Activated CD8-positive, alpha-beta T cell treated with anti-CD3 and anti-CD28 coated beads, Interleukin-2, amount 10 ng/mL, durations not matched to agents 7 days and 5 days (primary cell): ENCODE measurements at regions not wholly inside any gene's neighbourhood (a gene's known extent, or its start where the extent isn't known, plus 50 kb on each side); places are given as distances from the start of the nearest gene placed in this dataset.
"Not testable (repeated sequence)": the region's sequence is repeated elsewhere in the genome, so short reads cannot be mapped to it uniquely, and the experiment has no call there.

Experiments
- ATAC-seq: fragments of 150-1000 bp; cut with Tn5 transposase; one replicate; pipeline ENCODE4 v1.10.0; 2021; ENCODE audit warnings: moderate library complexity
- CTCF ChIA-PET: fragments of 350-600 bp; sonication (Branson Sonifier 250); formaldehyde crosslinking; loops from one replicate; lab custom pipeline; 2021; ENCODE audit warnings: antibody characterized with exemption; lab: Charles Lee
- POLR2A ChIA-PET: fragments of 350-600 bp; sonication (Branson Sonifier 250); formaldehyde crosslinking; loops from one replicate; lab custom pipeline; 2021; ENCODE audit warnings: antibody characterized with exemption; lab: Charles Lee
- DNase-seq: peaks from one replicate; pipeline ENCODE4 v3.0.0-alpha.2; 2020
- H3K27ac Mint-ChIP-seq: one replicate; pipeline ENCODE4 v1.8.0; 2021; ENCODE audit warnings: mild to moderate bottlenecking, mixed read lengths
- H3K27me3 Mint-ChIP-seq: one replicate; pipeline ENCODE4 v1.8.0; 2021; ENCODE audit warnings: low read depth, mixed read lengths
- H3K36me3 Mint-ChIP-seq: one replicate; pipeline ENCODE4 v1.8.0; 2021; ENCODE audit warnings: low read depth, mixed read lengths
- H3K4me1 Mint-ChIP-seq: one replicate; pipeline ENCODE4 v1.8.0; 2021; ENCODE audit warnings: low read depth, mixed read lengths
- H3K4me3 Mint-ChIP-seq: one replicate; pipeline ENCODE4 v1.8.0; 2021; ENCODE audit warnings: mild to moderate bottlenecking, mixed read lengths
- H3K9me3 Mint-ChIP-seq: one replicate; pipeline ENCODE4 v1.8.0; 2022; ENCODE audit warnings: mixed read lengths; ENCODE audit not compliant: insufficient read depth

DNA sequence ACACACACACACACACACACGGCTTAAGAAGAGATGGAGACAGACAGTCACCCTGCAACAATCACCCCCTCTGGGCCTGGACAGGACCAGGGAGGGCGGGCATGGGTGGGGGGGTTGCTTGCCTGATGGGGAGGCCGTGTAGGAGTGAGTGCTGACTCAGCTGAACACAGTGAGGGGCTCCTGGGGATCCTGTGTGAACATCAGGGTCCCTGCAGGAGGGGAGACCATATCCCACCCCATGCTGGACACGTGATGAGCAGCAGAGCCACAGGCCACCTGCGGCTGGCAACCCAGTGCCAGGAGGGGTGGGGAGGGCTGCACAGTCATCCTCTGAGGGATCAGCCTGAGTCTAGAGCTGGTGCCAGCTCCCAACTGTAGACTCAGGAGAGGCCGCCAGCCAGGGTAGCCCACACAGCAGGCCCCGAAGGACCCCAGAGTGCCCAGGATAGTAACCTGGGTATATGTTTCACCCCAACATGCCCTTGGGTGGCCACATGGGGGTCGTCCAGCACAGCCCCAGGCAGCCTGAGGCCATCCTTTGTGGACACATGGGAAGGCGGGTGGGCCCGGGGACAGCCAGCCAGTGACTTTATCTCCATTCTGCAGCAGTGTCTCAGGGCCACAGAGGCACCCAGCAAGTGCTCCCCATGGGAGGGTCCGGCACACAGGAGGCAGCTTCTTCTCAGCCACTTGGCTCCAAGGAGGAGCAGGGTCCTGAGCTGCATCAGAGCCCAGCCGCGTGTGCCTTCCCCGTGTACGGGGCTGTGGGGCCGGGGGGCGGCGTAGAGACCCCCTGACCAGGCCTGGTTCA is 73.7 kb upstream of the SFSWAP start:
- Mint-ChIP-seq H3K27me3 (peaks cover 4% of the 10 kb centered on the region), H3K4me3 (no peak overlapping the region), H3K4me1 (no peaks in the 10 kb centered on the region), H3K36me3 (no peaks in the 10 kb centered on the region), H3K27ac (no peak overlapping the region), H3K9me3 (no peaks in the 10 kb centered on the region)
- CTCF ChIA-PET = no interaction called here
- DNase-seq = no peak
- POLR2A ChIA-PET = no interaction called here
- no peak for ATAC-seq

DNA sequence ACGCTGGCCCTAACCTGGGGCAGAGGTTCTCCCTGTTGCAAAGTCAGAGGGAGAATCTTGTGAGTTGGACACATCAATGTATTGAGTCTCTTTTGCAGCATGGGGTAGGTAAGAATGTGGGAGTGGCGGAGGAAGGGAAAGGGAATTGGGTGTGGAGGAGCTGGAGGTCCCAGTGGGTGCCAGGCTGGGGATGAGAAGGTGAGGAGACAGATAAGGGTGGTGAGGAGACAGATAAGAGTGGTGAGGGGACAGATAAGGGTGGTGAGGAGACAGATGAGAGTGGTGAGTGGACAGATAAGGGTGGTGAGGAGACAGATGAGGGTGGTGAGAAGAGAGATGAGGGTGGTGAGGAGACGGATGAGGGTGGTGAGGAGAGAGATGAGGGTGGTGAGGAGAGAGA is 72.9 kb upstream of the SFSWAP start:
- DNase-seq (no peak), ATAC-seq (no peak)
- no peak overlapping the region for H3K27ac Mint-ChIP-seq
- POLR2A ChIA-PET = no interaction called here
- no peaks in the 10 kb centered on the region for H3K9me3 Mint-ChIP-seq
- H3K27me3 Mint-ChIP-seq = peaks cover 4% of the 10 kb centered on the region
- no peaks in the 10 kb centered on the region for H3K4me1 Mint-ChIP-seq
- CTCF ChIA-PET = no interaction called here
- H3K36me3 Mint-ChIP-seq = no peaks in the 10 kb centered on the region
- H3K4me3 Mint-ChIP-seq = no peak overlapping the region

GRCh38 chr12:131639270-131639940 is 71.5 kb upstream of the SFSWAP start:
- no peaks in the 10 kb centered on the region for H3K36me3 Mint-ChIP-seq
- H3K4me3 Mint-ChIP-seq = no peak overlapping the region
- ChIA-PET CTCF (no interaction called here), POLR2A (no interaction called here)
- H3K27ac Mint-ChIP-seq = no peak overlapping the region
- ATAC-seq = no peak
- peaks cover 4% of the 10 kb centered on the region for H3K27me3 Mint-ChIP-seq
- DNase-seq = no peak
- H3K4me1 Mint-ChIP-seq = no peaks in the 10 kb centered on the region
- no peaks in the 10 kb centered on the region for H3K9me3 Mint-ChIP-seq

DNA sequence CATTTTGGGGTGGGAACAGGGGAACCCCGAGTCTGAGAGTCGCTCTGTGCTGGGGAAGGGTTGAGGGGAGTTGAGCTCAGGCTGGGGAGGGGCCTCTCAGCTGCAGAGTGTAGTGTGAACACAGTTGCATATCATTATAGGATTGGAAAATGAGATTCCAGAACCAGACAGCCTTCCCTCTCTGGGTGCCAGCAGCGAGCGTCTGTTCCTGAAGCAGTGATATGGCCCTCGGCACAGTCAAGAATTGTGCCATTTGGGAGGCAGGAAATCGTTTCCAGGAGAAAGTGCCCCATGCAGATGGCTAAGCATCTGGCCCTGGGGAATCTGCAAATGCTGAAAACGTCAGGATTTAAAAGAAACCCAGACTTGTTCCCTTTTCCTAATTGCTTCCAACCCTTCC is 70.4 kb upstream of the SFSWAP start:
- peaks cover 4% of the 10 kb centered on the region for H3K27me3 Mint-ChIP-seq
- no peaks in the 10 kb centered on the region for H3K4me1 Mint-ChIP-seq
- H3K27ac Mint-ChIP-seq = no peak overlapping the region
- ATAC-seq (no peak), DNase-seq (no peak)
- no peaks in the 10 kb centered on the region for H3K9me3 Mint-ChIP-seq
- POLR2A ChIA-PET = no interaction called here
- CTCF ChIA-PET = no interaction called here
- no peak overlapping the region for H3K4me3 Mint-ChIP-seq
- H3K36me3 Mint-ChIP-seq = no peaks in the 10 kb centered on the region

DNA sequence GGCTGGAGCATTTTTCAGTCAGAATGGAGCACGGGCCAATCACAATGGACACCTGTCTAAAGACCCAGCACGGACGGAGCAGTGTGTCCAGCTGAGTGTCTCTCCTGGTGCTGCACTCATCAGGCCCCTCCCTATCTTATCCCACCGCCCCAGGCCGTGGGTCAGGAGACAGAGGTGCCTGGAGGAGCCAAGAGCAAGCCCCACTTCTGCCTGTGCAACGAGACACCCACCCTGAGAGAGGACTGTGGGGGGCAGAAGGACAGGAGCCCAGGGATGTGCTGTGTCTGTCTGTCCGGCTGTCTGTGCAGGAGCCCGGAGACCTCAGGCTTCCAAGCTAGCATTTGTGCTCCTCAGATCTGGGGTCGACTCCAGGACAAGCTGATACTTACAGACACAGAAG is 69.6 kb upstream of the SFSWAP start:
- H3K4me3 Mint-ChIP-seq = no peak overlapping the region
- ATAC-seq (no peak), DNase-seq (no peak)
- peaks cover 4% of the 10 kb centered on the region for H3K27me3 Mint-ChIP-seq
- H3K9me3 Mint-ChIP-seq = no peaks in the 10 kb centered on the region
- ChIA-PET POLR2A (no interaction called here), CTCF (no interaction called here)
- H3K36me3 Mint-ChIP-seq = no peaks in the 10 kb centered on the region
- no peaks in the 10 kb centered on the region for H3K4me1 Mint-ChIP-seq
- H3K27ac Mint-ChIP-seq = no peak overlapping the region

DNA sequence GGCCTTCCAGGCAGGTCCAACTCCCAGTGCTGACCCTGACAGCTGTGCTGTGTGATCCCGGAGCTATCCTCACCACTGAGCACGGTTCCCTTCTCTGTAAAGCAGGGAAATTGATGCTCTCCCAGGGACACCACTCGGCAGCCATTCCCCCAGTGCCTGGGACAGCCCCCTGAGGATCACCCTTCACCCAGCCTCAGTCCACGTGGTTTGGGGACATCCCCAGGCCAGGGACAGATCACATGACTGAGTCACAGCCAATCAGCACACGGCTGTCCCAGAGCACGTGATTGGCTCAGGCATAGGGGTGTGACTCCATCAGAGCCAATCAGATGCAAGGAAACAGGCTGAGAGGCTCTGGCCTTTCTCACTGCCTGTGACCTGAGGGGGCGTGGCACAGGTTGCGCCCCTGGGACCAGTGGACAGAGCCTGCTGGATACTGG is 68.8 kb upstream of the SFSWAP start:
- Mint-ChIP-seq H3K4me1 (no peaks in the 10 kb centered on the region), H3K4me3 (no peak overlapping the region), H3K36me3 (no peaks in the 10 kb centered on the region), H3K9me3 (no peaks in the 10 kb centered on the region), H3K27me3 (peaks cover 4% of the 10 kb centered on the region), H3K27ac (no peak overlapping the region)
- ATAC-seq (no peak), DNase-seq (no peak)
- POLR2A ChIA-PET = no interaction called here
- CTCF ChIA-PET = no interaction called here

GRCh38 chr12:131642771-131643170 is 68.1 kb upstream of the SFSWAP start:
- no peaks in the 10 kb centered on the region for H3K4me1 Mint-ChIP-seq
- ChIA-PET CTCF (no interaction called here), POLR2A (no interaction called here)
- H3K4me3 Mint-ChIP-seq = no peak overlapping the region
- H3K27ac Mint-ChIP-seq = no peak overlapping the region
- DNase-seq = no peak
- H3K9me3 Mint-ChIP-seq = no peaks in the 10 kb centered on the region
- H3K36me3 Mint-ChIP-seq = no peaks in the 10 kb centered on the region
- H3K27me3 Mint-ChIP-seq = peaks cover 4% of the 10 kb centered on the region
- ATAC-seq = no peak

DNA sequence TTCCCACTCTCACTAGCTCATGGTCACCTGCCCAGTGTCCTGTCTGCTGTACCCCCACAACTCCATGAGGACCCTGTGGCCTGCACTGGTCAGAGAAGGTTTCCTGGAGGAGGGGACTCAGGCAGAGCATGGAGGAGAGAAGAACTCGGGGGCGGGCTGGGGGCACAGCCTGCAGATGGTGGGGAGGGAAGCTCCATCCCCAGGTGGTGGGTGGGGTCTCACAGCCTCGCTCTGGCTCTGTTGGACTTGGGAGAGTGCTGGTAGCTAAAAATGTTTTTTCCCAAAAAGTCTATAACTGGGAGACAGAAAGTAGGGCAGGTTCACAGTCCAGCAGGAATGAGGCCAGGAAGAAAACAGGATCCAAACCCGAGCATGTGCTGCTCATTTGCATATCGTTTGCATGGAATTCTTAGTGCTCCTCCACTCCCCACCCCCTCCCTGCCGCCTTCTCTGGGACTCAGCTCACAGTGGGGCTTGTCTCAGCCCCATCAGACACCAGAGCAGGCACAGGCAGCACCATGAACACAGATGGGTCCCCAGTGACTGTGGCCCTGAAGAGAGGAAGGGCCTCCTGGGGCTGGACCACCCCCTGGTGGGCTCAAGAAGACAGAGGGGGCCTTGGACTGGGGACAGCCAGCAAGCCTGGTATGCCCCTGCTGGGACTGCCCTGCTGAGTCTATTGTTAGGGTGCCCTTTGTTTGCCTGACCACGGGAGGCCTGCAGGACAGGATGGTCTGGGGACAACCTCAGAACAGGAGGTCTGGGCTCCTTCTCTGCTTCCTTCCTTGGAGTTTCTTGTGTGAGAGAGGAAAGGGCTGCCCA is 67.0 kb upstream of the SFSWAP start:
- no peaks in the 10 kb centered on the region for H3K27me3 Mint-ChIP-seq
- no peaks in the 10 kb centered on the region for H3K4me1 Mint-ChIP-seq
- H3K27ac Mint-ChIP-seq = no peak overlapping the region
- ATAC-seq = no peak
- DNase-seq = no peak
- H3K36me3 Mint-ChIP-seq = no peaks in the 10 kb centered on the region
- ChIA-PET POLR2A (no interaction called here), CTCF (no interaction called here)
- no peak overlapping the region for H3K4me3 Mint-ChIP-seq
- no peaks in the 10 kb centered on the region for H3K9me3 Mint-ChIP-seq

DNA sequence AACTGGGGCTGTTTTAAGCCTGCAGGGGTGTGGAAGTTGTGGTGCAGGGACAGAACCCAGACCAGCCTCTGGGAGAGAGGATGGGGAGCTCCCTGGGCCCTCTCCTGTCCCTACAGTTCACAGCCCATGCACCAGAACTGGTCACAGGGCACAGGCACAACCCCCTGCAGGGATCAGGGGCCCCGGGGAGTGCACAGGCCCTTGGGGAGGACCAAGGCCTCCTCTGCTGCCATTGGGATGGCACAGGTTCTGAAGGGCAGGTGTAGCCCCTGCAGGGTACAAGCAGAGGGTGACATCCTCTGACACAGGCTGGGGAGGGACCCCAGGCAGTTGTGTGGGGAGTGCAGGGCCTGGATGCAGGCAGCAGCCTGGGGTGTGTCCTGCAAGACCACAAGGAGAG is 66.4 kb upstream of the SFSWAP start:
- ATAC-seq (no peak), DNase-seq (no peak)
- Mint-ChIP-seq H3K27me3 (no peaks in the 10 kb centered on the region), H3K36me3 (no peaks in the 10 kb centered on the region), H3K27ac (no peak overlapping the region), H3K4me1 (no peaks in the 10 kb centered on the region), H3K4me3 (no peak overlapping the region), H3K9me3 (no peaks in the 10 kb centered on the region)
- ChIA-PET CTCF (no interaction called here), POLR2A (no interaction called here)

DNA sequence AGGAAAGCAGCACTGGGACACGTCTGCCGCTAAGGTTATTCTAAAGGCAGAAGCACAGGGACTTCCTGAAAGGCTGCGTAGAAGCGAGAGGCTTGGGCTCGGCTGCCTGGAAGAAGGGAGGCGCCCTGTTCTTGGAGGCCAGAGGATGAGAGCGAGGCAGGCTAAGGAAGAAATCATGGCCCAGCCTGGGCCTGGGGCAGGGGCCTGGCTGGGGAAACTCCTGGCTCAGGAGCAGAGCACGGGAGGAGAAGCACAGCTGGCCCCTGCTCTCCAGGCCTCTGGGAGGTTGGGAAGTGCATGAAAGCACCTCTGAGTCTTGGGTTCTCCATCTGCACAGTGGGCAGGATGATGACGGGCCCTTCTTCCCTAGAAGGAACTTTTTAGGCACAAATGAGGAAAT is 66.0 kb upstream of the SFSWAP start:
- DNase-seq, H3K4me3 Mint-ChIP-seq, H3K36me3 Mint-ChIP-seq, H3K4me1 Mint-ChIP-seq, POLR2A ChIA-PET, H3K27ac Mint-ChIP-seq, H3K27me3 Mint-ChIP-seq, H3K9me3 Mint-ChIP-seq, CTCF ChIA-PET, ATAC-seq: not testable (repeated sequence)

GRCh38 chr12:131645557-131645956 is 65.3 kb upstream of the SFSWAP start:
- ATAC-seq, H3K36me3 Mint-ChIP-seq, H3K4me3 Mint-ChIP-seq, H3K27me3 Mint-ChIP-seq, CTCF ChIA-PET, POLR2A ChIA-PET, H3K9me3 Mint-ChIP-seq, H3K4me1 Mint-ChIP-seq, DNase-seq, H3K27ac Mint-ChIP-seq: not testable (repeated sequence)

DNA sequence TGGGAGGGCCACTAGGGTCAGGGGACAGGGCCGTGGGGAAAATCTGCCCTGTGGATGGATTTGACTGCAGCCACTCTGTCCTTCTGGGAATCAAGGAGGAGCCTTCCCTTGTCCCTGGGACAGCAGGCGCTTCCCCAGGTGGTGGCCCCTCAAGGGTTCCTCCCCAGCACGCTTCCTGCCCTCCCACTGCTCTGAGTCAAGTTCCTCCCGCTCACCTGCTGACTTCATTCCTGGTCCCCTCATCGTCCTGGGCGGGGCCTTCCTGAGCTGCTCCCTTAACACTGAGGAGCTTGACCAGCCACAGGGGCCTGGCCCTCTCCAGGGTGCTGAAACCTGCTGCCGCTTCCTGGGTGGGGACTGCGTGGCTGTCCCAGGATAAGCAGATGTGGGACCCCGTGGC is 64.4 kb upstream of the SFSWAP start:
- H3K27ac Mint-ChIP-seq, ATAC-seq, POLR2A ChIA-PET, H3K36me3 Mint-ChIP-seq, CTCF ChIA-PET, DNase-seq, H3K9me3 Mint-ChIP-seq, H3K4me3 Mint-ChIP-seq, H3K4me1 Mint-ChIP-seq, H3K27me3 Mint-ChIP-seq: not testable (repeated sequence)
